ENCODE measurements at regions not wholly inside any gene's neighbourhood (a gene's known extent, or its start where the extent isn't known, plus 50 kb on each side); places are given as distances from the start of the nearest gene placed in this dataset.

DNA sequence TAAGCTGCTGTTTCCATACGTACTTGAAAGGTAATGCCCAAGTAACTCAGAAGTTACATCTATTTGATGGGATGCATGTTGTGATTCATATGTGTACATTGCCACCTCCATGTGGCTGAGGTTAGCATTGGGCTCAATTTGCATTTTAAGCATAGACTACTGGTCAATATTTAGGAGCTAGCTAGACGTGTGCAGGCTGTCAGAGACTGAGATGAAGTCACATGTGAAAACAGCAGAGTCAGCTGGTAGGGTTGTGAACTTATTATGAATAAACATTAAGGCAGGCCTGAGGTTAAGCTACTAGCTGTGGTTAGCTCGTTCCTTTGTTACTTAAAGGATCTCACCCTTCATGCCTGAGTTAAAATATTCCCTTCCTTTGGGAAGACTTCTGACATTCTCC lies 114.5 kb upstream of the MTNR1B start:
- H2AFZ ChIP-seq = no peak overlapping the region
- Mint-ChIP-seq H3K4me1 (no peaks in the 10 kb centered on the region), H3K27me3 (ENCODE audit: insufficient read depth, low read depth, poor library complexity) (no peaks in the 10 kb centered on the region), H3K36me3 (ENCODE audit: low read depth) (peaks cover 33% of the 10 kb centered on the region), H3K4me3 (no peak overlapping the region), H3K27ac (no peak overlapping the region), H3K9me3 (peaks cover 2% of the 10 kb centered on the region; the same call in 1 of the 3 replicates)
- H3K4me1 ChIP-seq (ENCODE audit: insufficient read depth) = no peaks in the 10 kb centered on the region
- no peaks in the 10 kb centered on the region for H3F3A ChIP-seq (replicated peaks; ENCODE audit: low read depth)
- no peak for TF ChIP-seq POLR2AphosphoS5 (IDR thresholded peaks at IDR 0.05; ENCODE audit: low read depth)
- no peak for TF ChIP-seq EZH2 (IDR thresholded peaks at IDR 0.05; ENCODE audit: low read depth, unreplicated experiment)
- no peak for TF ChIP-seq ZNF331 (CRISPR knock-in tag; IDR thresholded peaks at IDR 0.05; ENCODE audit: low read depth)
- no peak for TF ChIP-seq STAT1 (IDR thresholded peaks at IDR 0.05; ENCODE audit: unreplicated experiment)
- TF ChIP-seq REST (IDR thresholded peaks at IDR 0.05; ENCODE audit: unreplicated experiment) = no peak
- no peak for TF ChIP-seq NANOG (IDR thresholded peaks at IDR 0.05; ENCODE audit: borderline replicate concordance)
- TF ChIP-seq, protein P1, sequence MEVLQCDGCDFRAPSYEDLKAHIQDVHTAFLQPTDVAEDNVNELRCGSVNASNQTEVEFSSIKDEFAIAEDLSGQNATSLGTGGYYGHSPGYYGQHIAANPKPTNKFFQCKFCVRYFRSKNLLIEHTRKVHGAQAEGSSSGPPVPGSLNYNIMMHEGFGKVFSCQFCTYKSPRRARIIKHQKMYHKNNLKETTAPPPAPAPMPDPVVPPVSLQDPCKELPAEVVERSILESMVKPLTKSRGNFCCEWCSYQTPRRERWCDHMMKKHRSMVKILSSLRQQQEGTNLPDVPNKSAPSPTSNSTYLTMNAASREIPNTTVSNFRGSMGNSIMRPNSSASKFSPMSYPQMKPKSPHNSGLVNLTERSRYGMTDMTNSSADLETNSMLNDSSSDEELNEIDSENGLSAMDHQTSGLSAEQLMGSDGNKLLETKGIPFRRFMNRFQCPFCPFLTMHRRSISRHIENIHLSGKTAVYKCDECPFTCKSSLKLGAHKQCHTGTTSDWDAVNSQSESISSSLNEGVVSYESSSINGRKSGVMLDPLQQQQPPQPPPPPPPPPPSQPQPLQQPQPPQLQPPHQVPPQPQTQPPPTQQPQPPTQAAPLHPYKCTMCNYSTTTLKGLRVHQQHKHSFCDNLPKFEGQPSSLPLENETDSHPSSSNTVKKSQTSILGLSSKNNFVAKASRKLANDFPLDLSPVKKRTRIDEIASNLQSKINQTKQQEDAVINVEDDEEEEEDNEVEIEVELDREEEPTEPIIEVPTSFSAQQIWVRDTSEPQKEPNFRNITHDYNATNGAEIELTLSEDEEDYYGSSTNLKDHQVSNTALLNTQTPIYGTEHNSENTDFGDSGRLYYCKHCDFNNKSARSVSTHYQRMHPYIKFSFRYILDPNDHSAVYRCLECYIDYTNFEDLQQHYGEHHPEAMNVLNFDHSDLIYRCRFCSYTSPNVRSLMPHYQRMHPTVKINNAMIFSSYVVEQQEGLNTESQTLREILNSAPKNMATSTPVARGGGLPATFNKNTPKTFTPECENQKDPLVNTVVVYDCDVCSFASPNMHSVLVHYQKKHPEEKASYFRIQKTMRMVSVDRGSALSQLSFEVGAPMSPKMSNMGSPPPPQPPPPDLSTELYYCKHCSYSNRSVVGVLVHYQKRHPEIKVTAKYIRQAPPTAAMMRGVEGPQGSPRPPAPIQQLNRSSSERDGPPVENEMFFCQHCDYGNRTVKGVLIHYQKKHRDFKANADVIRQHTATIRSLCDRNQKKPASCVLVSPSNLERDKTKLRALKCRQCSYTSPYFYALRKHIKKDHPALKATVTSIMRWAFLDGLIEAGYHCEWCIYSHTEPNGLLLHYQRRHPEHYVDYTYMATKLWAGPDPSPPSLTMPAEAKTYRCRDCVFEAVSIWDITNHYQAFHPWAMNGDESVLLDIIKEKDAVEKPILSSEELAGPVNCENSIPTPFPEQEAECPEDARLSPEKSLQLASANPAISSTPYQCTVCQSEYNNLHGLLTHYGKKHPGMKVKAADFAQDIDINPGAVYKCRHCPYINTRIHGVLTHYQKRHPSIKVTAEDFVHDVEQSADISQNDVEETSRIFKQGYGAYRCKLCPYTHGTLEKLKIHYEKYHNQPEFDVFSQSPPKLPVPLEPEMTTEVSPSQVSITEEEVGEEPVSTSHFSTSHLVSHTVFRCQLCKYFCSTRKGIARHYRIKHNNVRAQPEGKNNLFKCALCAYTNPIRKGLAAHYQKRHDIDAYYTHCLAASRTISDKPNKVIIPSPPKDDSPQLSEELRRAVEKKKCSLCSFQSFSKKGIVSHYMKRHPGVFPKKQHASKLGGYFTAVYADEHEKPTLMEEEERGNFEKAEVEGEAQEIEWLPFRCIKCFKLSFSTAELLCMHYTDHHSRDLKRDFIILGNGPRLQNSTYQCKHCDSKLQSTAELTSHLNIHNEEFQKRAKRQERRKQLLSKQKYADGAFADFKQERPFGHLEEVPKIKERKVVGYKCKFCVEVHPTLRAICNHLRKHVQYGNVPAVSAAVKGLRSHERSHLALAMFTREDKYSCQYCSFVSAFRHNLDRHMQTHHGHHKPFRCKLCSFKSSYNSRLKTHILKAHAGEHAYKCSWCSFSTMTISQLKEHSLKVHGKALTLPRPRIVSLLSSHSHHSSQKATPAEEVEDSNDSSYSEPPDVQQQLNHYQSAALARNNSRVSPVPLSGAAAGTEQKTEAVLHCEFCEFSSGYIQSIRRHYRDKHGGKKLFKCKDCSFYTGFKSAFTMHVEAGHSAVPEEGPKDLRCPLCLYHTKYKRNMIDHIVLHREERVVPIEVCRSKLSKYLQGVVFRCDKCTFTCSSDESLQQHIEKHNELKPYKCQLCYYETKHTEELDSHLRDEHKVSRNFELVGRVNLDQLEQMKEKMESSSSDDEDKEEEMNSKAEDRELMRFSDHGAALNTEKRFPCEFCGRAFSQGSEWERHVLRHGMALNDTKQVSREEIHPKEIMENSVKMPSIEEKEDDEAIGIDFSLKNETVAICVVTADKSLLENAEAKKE (CRISPR knock-in tag; IDR thresholded peaks at IDR 0.05) = no peak
- TF ChIP-seq JUNB (IDR thresholded peaks at IDR 0.05; ENCODE audit: unreplicated experiment) = no peak
- TF ChIP-seq CREB1 (CRISPR knock-in tag; IDR thresholded peaks at IDR 0.05; ENCODE audit: low read depth) = no peak
- no peak for TF ChIP-seq ZNF114 (CRISPR knock-in tag; IDR thresholded peaks at IDR 0.05)
- TF ChIP-seq, protein P2, sequence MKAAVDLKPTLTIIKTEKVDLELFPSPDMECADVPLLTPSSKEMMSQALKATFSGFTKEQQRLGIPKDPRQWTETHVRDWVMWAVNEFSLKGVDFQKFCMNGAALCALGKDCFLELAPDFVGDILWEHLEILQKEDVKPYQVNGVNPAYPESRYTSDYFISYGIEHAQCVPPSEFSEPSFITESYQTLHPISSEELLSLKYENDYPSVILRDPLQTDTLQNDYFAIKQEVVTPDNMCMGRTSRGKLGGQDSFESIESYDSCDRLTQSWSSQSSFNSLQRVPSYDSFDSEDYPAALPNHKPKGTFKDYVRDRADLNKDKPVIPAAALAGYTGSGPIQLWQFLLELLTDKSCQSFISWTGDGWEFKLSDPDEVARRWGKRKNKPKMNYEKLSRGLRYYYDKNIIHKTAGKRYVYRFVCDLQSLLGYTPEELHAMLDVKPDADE (IDR thresholded peaks at IDR 0.05) = no peak
- no peak for TF ChIP-seq EZH2phosphoT487 (IDR thresholded peaks at IDR 0.05; ENCODE audit: unreplicated experiment)
- TF ChIP-seq CTCF (conservative IDR thresholded peaks at IDR 0.05; ENCODE audit: low read depth in 2 of 2) = no peak
- H3K79me2 ChIP-seq (replicated peaks; ENCODE audit: insufficient read depth) = no peaks in the 10 kb centered on the region
- ATAC-seq (no peak), DNase-seq (ENCODE audit: low spot score) (no peak)
- no peaks in the 10 kb centered on the region for H3K36me3 ChIP-seq (ENCODE audit: insufficient read depth)
- no peaks in the 10 kb centered on the region; the same call in 1 of the 2 replicates for H4K20me1 ChIP-seq (replicated peaks; ENCODE audit: insufficient read depth)
- H3K27me3 ChIP-seq (ENCODE audit: insufficient read depth) = no peaks in the 10 kb centered on the region
- no peak overlapping the region for H3K4me3 ChIP-seq
- H3K27ac ChIP-seq (ENCODE audit: low read depth) = no peak overlapping the region
- H3K4me2 ChIP-seq = no peak overlapping the region
- no peaks in the 10 kb centered on the region for H3K9me2 ChIP-seq (ENCODE audit: insufficient read depth)

Measured in GM23338 (cell line).